Brain pericyte (primary cell): ENCODE measurements at regions not wholly inside any gene's neighbourhood (a gene's known extent, or its start where the extent isn't known, plus 50 kb on each side); places are given as distances from the start of the nearest gene placed in this dataset.
"Not testable (repeated sequence)": the region's sequence is repeated elsewhere in the genome, so short reads cannot be mapped to it uniquely, and the experiment has no call there.

Source experiments
- DNase-seq: peaks from one replicate; pipeline ENCODE4 v3.0.0-alpha.2; 2012; ENCODE audit warnings: low read depth, low spot score

GRCh38 chr17:70434536-70435490 lies 265.5 kb downstream of the KCNJ2 start:
- DNase-seq: no peak

- DNase-seq: no peak
These were observed 268.3 kb downstream of the KCNJ2 start for GRCh38 chr17:70437656-70438055.

GRCh38 chr17:70446446-70446845 lies 277.1 kb downstream of the KCNJ2 start:
- DNase-seq: no peak

- no peak for DNase-seq
These were observed 278.3 kb downstream of the KCNJ2 start for GRCh38 chr17:70447588-70447987.

GRCh38 chr17:70453075-70453474 lies 283.7 kb downstream of the KCNJ2 start:
- not testable (repeated sequence) for DNase-seq

- DNase-seq: no peak
These were observed 285.0 kb downstream of the KCNJ2 start for GRCh38 chr17:70454377-70454776.

- no peak for DNase-seq
These were observed 285.6 kb downstream of the KCNJ2 start for GRCh38 chr17:70454908-70455307.

GRCh38 chr17:70464995-70465394 lies 295.7 kb downstream of the KCNJ2 start:
- no peak for DNase-seq

GRCh38 chr17:70468661-70469060 lies 299.3 kb downstream of the KCNJ2 start:
- DNase-seq: no peak

GRCh38 chr17:70473049-70473448 lies 303.7 kb downstream of the KCNJ2 start:
- DNase-seq: no peak

- DNase-seq: no peak
These were observed 307.0 kb downstream of the KCNJ2 start for GRCh38 chr17:70476368-70476767.

GRCh38 chr17:70478902-70479301 lies 309.6 kb downstream of the KCNJ2 start:
- DNase-seq: no peak

- DNase-seq: no peak
These were observed 310.4 kb downstream of the KCNJ2 start for GRCh38 chr17:70479779-70480178.

- DNase-seq: no peak
These were observed 314.3 kb downstream of the KCNJ2 start for GRCh38 chr17:70483624-70484023.

- DNase-seq: no peak
These were observed 314.7 kb downstream of the KCNJ2 start for GRCh38 chr17:70484050-70484449.

GRCh38 chr17:70484496-70484895 lies 315.2 kb downstream of the KCNJ2 start:
- DNase-seq: no peak

GRCh38 chr17:70492368-70492767 lies 323.0 kb downstream of the KCNJ2 start:
- DNase-seq: no peak

- DNase-seq: no peak
These were observed 324.0 kb downstream of the KCNJ2 start for GRCh38 chr17:70493277-70493874.

GRCh38 chr17:70498631-70499030 lies 329.3 kb downstream of the KCNJ2 start:
- no peak for DNase-seq

- DNase-seq: no peak
These were observed 329.9 kb downstream of the KCNJ2 start for GRCh38 chr17:70499067-70499786.

GRCh38 chr17:70503449-70503848 lies 334.1 kb downstream of the KCNJ2 start:
- no peak for DNase-seq

GRCh38 chr17:70510288-70510687 lies 341.0 kb downstream of the KCNJ2 start:
- no peak for DNase-seq
